Mesendoderm (in vitro differentiated cells): ENCODE measurements at regions not wholly inside any gene's neighbourhood (a gene's known extent, or its start where the extent isn't known, plus 50 kb on each side); places are given as distances from the start of the nearest gene placed in this dataset.

Experiments used
- DNase-seq: peaks from one replicate; pipeline ENCODE4 v3.0.0; 2013
- H2AK5ac ChIP-seq: 2 replicates; pipeline ENCODE4 v1.6.1; 2013; ENCODE audit warnings: low read length, inconsistent platforms
- H2BK120ac ChIP-seq: 2 replicates; pipeline ENCODE4 v1.6.1; 2013; ENCODE audit warnings: low read depth, mild to moderate bottlenecking, low read length, moderate library complexity, mixed read lengths
- H2BK15ac ChIP-seq: replicated peaks from 2 replicates; pipeline ENCODE4 v1.6.1; 2013; ENCODE audit warnings: low read depth, mild to moderate bottlenecking, moderate library complexity
- H2BK5ac ChIP-seq: 2 replicates; pipeline ENCODE4 v1.6.1; 2013; ENCODE audit warnings: low read length, inconsistent platforms
- H3K18ac ChIP-seq: 2 replicates; pipeline ENCODE4 v1.6.1; 2013; ENCODE audit warnings: mild to moderate bottlenecking, low read length, mixed read lengths
- H3K23ac ChIP-seq: one replicate; pipeline ENCODE4 v1.6.1; 2013; ENCODE audit warnings: low read length
- H3K27ac ChIP-seq: 2 replicates; pipeline ENCODE4 v1.5.1; 2013; ENCODE audit warnings: low read depth, mild to moderate bottlenecking, inconsistent platforms, low read length, moderate library complexity
- H3K27me3 ChIP-seq: 2 replicates; pipeline ENCODE4 v1.6.1; 2013; ENCODE audit warnings: low read length, control low read depth, mild to moderate bottlenecking, inconsistent platforms; ENCODE audit not compliant: insufficient read depth, poor library complexity
- H3K36me3 ChIP-seq: 2 replicates; pipeline ENCODE4 v1.6.1; 2013; ENCODE audit warnings: low read length, inconsistent platforms; ENCODE audit not compliant: control insufficient read depth, insufficient read depth
- H3K4ac ChIP-seq: one replicate; pipeline ENCODE4 v1.6.1; 2013; ENCODE audit warnings: low read depth, mild to moderate bottlenecking, low read length, moderate library complexity
- H3K4me1 ChIP-seq: 2 replicates; pipeline ENCODE4 v1.6.1; 2013; ENCODE audit warnings: low read depth, low read length, inconsistent platforms; ENCODE audit not compliant: control insufficient read depth
- H3K4me2 ChIP-seq: 2 replicates; pipeline ENCODE4 v1.6.1; 2013; ENCODE audit warnings: low read length
- H3K4me3 ChIP-seq: 2 replicates; pipeline ENCODE4 v1.5.1; 2013; ENCODE audit warnings: mild to moderate bottlenecking, low read length
- H3K56ac ChIP-seq: one replicate; pipeline ENCODE4 v1.6.1; 2013; ENCODE audit warnings: low read length
- H3K79me1 ChIP-seq: 2 replicates; pipeline ENCODE4 v1.6.1; 2013; ENCODE audit warnings: low read length, inconsistent platforms
- H3K79me2 ChIP-seq: 2 replicates; pipeline ENCODE4 v1.6.1; 2013; ENCODE audit warnings: mild to moderate bottlenecking, low read length; ENCODE audit not compliant: control insufficient read depth, insufficient read depth
- H3K9ac ChIP-seq: 2 replicates; pipeline ENCODE4 v1.6.1; 2013; ENCODE audit warnings: low read length, inconsistent platforms
- H4K5ac ChIP-seq: one replicate; pipeline ENCODE4 v1.6.1; 2013; ENCODE audit warnings: low read length
- H4K8ac ChIP-seq: one replicate; pipeline ENCODE4 v1.6.1; 2013; ENCODE audit warnings: low read depth, mild to moderate bottlenecking, control low read depth, low read length, moderate library complexity
- WGBS: extraction: QIAGEN DNeasy Blood & Tissue Kit; methylation state at CpG from one replicate; pipeline ENCODE4 v1.1.7; 2013; ENCODE audit warnings: low lambda C conversion rate, missing lambda C conversion rate; ENCODE audit not compliant: insufficient coverage; ENCODE audit errors: extremely low coverage; 5-methylcytosine and 5-hydroxymethylcytosine counted together

DNA sequence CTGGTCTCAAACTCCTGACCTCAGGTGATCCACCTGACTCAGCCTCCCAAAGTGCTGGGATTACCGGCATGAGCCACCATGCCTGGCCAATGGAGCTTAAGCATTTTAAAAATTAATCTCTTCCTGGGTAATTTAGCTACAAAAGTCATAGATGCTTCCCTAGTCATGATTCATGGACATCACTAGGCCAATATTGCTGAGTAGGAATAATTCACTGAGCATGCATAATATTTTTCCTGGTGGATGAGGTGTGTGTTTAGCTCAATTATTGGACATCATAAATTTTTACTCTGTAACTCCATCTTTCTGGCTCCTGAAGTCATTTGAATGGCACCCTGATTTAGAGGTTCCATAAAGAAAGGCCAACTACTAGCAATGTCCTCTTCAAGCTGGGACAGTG, 512.9 kb upstream of the AGTR1 start:
- no peak for DNase-seq
- no peak overlapping the region for H3K4ac ChIP-seq
- H3K4me1 ChIP-seq = no peaks in the 10 kb centered on the region
- H3K79me2 ChIP-seq = no peaks in the 10 kb centered on the region
- H3K18ac ChIP-seq = no peak overlapping the region
- no peak overlapping the region for H3K4me3 ChIP-seq
- H2AK5ac ChIP-seq = no peak overlapping the region
- H2BK15ac ChIP-seq = no peak overlapping the region
- no CpG with 5 or more reads among the region's 1 CpG for WGBS
- H3K23ac ChIP-seq = no peak overlapping the region
- no peak overlapping the region for H4K8ac ChIP-seq
- H2BK5ac ChIP-seq = no peak overlapping the region
- no peak overlapping the region for H3K4me2 ChIP-seq
- no peak overlapping the region for H2BK120ac ChIP-seq
- H3K9ac ChIP-seq = no peak overlapping the region
- H3K27me3 ChIP-seq = no peaks in the 10 kb centered on the region
- H3K36me3 ChIP-seq = no peaks in the 10 kb centered on the region
- no peak overlapping the region for H3K56ac ChIP-seq
- no peak overlapping the region for H3K27ac ChIP-seq
- no peak overlapping the region for H4K5ac ChIP-seq
- no peaks in the 10 kb centered on the region for H3K79me1 ChIP-seq

GRCh38 chr3:148186881-148187280, 510.8 kb upstream of the AGTR1 start:
- no peaks in the 10 kb centered on the region for H3K36me3 ChIP-seq
- no CpG with 5 or more reads among the region's 2 CpGs for WGBS
- no peaks in the 10 kb centered on the region for H3K4me1 ChIP-seq
- H3K56ac ChIP-seq = no peak overlapping the region
- no peak overlapping the region for H4K5ac ChIP-seq
- H4K8ac ChIP-seq = no peak overlapping the region
- no peaks in the 10 kb centered on the region for H3K79me2 ChIP-seq
- H2AK5ac ChIP-seq = no peak overlapping the region
- H3K27me3 ChIP-seq = no peaks in the 10 kb centered on the region
- DNase-seq = no peak
- H2BK5ac ChIP-seq = no peak overlapping the region
- no peak overlapping the region for H3K27ac ChIP-seq
- no peak overlapping the region for H3K4ac ChIP-seq
- H2BK15ac ChIP-seq = no peak overlapping the region
- no peak overlapping the region for H3K18ac ChIP-seq
- no peak overlapping the region for H3K4me3 ChIP-seq
- no peak overlapping the region for H3K4me2 ChIP-seq
- no peak overlapping the region for H3K9ac ChIP-seq
- no peaks in the 10 kb centered on the region for H3K79me1 ChIP-seq
- H3K23ac ChIP-seq = no peak overlapping the region
- H2BK120ac ChIP-seq = no peak overlapping the region

DNA sequence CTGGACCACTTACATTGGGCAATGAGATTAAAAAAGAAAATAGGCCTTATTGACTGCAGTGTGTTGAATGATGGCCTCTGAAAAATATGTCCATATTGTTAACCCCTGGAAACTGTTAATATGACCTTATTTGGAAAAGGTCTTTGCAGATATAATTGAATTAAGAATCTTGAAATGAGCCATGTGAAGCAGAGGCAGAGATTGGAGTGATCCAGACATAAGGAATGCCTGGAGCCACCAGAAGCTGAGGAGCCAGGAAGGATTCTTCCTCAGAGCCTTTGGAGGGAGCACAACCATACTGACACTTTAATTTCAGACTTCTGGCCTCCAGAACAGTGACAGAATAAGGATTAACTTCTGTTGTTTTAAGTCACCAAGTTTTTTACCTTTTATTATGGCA, 510.4 kb upstream of the AGTR1 start:
- DNase-seq = no peak
- Histone ChIP-seq H4K5ac (no peak overlapping the region), H3K4ac (no peak overlapping the region), H3K4me2 (no peak overlapping the region), H3K56ac (no peak overlapping the region), H2BK15ac (no peak overlapping the region), H4K8ac (no peak overlapping the region), H3K18ac (no peak overlapping the region), H3K36me3 (no peaks in the 10 kb centered on the region), H2AK5ac (no peak overlapping the region), H3K79me2 (no peaks in the 10 kb centered on the region), H3K23ac (no peak overlapping the region), H3K4me3 (no peak overlapping the region), H2BK5ac (no peak overlapping the region), H3K9ac (no peak overlapping the region), H3K4me1 (no peaks in the 10 kb centered on the region), H3K27ac (no peak overlapping the region), H3K27me3 (no peaks in the 10 kb centered on the region), H3K79me1 (no peaks in the 10 kb centered on the region), H2BK120ac (no peak overlapping the region)

DNA sequence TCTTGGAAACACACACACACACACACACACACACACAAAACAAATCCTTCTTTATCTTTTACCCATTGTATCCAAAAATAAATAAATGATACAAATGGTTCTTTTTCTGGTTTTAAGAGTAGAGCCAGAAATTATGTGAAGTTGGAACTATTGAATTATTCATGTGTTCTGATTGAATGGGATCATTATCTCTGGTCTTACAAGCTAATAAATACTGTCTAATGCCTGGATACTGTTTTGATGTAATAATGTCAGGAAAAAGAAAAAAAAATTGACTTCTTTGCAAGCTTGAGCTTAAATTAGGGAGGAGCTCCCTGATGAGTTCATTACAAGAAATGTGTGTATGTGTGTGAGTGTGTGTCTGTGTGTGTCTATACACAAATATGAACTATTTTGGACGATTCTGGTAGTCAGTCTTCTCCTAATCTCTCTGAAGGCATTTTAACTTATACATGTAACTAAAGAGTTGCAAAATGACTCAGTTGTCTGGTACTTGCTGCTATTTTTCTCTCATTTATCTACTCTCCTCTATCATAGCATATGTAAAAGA, 507.2 kb upstream of the AGTR1 start:
- H4K8ac ChIP-seq = no peak overlapping the region
- no peak overlapping the region for H3K4me2 ChIP-seq
- H3K56ac ChIP-seq = no peak overlapping the region
- no peak overlapping the region for H2BK120ac ChIP-seq
- no CpG with 5 or more reads among the region's 1 CpG for WGBS
- H3K4me3 ChIP-seq = no peak overlapping the region
- no peak overlapping the region for H2BK15ac ChIP-seq
- no peak overlapping the region for H2BK5ac ChIP-seq
- no peaks in the 10 kb centered on the region for H3K4me1 ChIP-seq
- H3K79me2 ChIP-seq = no peaks in the 10 kb centered on the region
- no peaks in the 10 kb centered on the region for H3K27me3 ChIP-seq
- H3K27ac ChIP-seq = no peak overlapping the region
- H3K79me1 ChIP-seq = no peaks in the 10 kb centered on the region
- no peak overlapping the region for H3K9ac ChIP-seq
- H3K36me3 ChIP-seq = no peaks in the 10 kb centered on the region
- H3K23ac ChIP-seq = no peak overlapping the region
- no peak for DNase-seq
- no peak overlapping the region for H3K4ac ChIP-seq
- H3K18ac ChIP-seq = no peak overlapping the region
- no peak overlapping the region for H4K5ac ChIP-seq
- H2AK5ac ChIP-seq = no peak overlapping the region

DNA sequence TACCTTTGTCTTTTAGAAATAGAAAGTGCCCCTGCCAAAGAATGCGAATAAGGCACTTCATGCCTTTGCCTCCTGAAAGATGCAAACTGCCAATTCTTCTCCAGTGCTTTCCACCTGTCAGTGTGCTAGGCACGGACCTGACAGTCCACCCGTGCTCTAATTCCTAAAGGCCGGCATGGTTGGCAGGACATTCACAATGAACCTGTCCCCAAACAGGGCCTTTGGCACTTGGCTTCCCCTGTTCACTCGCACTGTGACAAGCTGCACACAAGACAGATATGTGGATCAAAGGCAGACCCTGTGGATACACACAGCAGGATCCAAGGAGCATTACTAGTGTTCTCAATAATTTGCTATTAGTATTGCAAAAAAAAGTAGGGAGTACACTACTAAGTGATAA, 505.7 kb upstream of the AGTR1 start:
- H2AK5ac ChIP-seq = no peak overlapping the region
- no peak overlapping the region for H2BK5ac ChIP-seq
- H2BK15ac ChIP-seq = no peak overlapping the region
- no peaks in the 10 kb centered on the region for H3K27me3 ChIP-seq
- H3K18ac ChIP-seq = no peak overlapping the region
- no peak overlapping the region for H3K4me3 ChIP-seq
- no peaks in the 10 kb centered on the region for H3K79me2 ChIP-seq
- H2BK120ac ChIP-seq = no peak overlapping the region
- no peaks in the 10 kb centered on the region for H3K4me1 ChIP-seq
- no peaks in the 10 kb centered on the region for H3K79me1 ChIP-seq
- no peaks in the 10 kb centered on the region for H3K36me3 ChIP-seq
- H4K5ac ChIP-seq = no peak overlapping the region
- H3K4ac ChIP-seq = no peak overlapping the region
- H3K27ac ChIP-seq = no peak overlapping the region
- H3K56ac ChIP-seq = no peak overlapping the region
- no peak overlapping the region for H3K9ac ChIP-seq
- H4K8ac ChIP-seq = no peak overlapping the region
- WGBS = no CpG with 5 or more reads among the region's 5 CpGs
- no peak for DNase-seq
- H3K23ac ChIP-seq = no peak overlapping the region
- H3K4me2 ChIP-seq = no peak overlapping the region

DNA sequence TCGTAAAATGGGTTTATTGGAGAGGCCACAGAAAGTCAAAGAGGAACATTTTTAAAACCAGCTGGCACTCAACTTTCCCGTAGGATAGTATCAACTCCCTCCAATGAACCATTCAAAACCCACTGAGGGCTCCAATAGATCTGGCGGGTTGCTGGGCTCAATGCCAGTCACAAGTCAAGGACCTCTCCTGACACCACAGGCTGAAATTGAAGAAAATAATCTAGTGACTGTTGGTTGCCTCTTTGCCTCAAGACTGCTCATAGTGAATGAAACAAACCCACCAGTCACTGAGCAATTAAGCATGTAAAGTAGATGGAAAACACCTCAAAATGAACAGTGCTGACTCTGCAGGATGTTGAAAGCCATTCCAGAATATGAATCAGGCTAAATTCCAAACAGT, 500.6 kb upstream of the AGTR1 start:
- H3K4ac ChIP-seq = no peak overlapping the region
- no peak overlapping the region for H4K5ac ChIP-seq
- H3K27me3 ChIP-seq = no peaks in the 10 kb centered on the region
- H3K79me1 ChIP-seq = no peaks in the 10 kb centered on the region
- no peak overlapping the region for H3K23ac ChIP-seq
- no peak overlapping the region for H2BK120ac ChIP-seq
- DNase-seq = no peak
- H3K4me3 ChIP-seq = no peak overlapping the region
- no peaks in the 10 kb centered on the region for H3K79me2 ChIP-seq
- no peaks in the 10 kb centered on the region for H3K4me1 ChIP-seq
- no peak overlapping the region for H3K4me2 ChIP-seq
- no peak overlapping the region for H3K18ac ChIP-seq
- no peak overlapping the region for H4K8ac ChIP-seq
- H2BK5ac ChIP-seq = no peak overlapping the region
- no peak overlapping the region for H3K27ac ChIP-seq
- H3K56ac ChIP-seq = no peak overlapping the region
- H3K36me3 ChIP-seq = no peaks in the 10 kb centered on the region
- no CpG with 5 or more reads among the region's 3 CpGs for WGBS
- H2BK15ac ChIP-seq = no peak overlapping the region
- no peak overlapping the region for H2AK5ac ChIP-seq
- no peak overlapping the region for H3K9ac ChIP-seq
